Thyroid gland (tissue), 4 donors: ENCODE measurements at regions not wholly inside any gene's neighbourhood (a gene's known extent, or its start where the extent isn't known, plus 50 kb on each side); places are given as distances from the start of the nearest gene placed in this dataset.

Experiments used
- CTCF ChIP-seq, 6 experiments: fragments of 200-600 bp in 3 of 6; fragments of 450-650 bp in 3 of 6; sonication (generic) in 3 of 6; IDR thresholded peaks; one replicate each; pipeline ENCODE4 v1.5.1; 2016 to 2019; ENCODE audit warnings: antibody characterized with exemption in 6 of 6, mild to moderate bottlenecking in 2 of 6, inconsistent platforms in 1 of 6, moderate library complexity in 1 of 6
- POLR2A ChIP-seq, 2 donors: fragments of 450-650 bp; IDR thresholded peaks; one replicate each; pipeline ENCODE4 v1.6.1; 2017; ENCODE audit warnings: antibody characterized with exemption in 2 of 2, mild to moderate bottlenecking in 2 of 2, moderate library complexity in 1 of 2

DNA sequence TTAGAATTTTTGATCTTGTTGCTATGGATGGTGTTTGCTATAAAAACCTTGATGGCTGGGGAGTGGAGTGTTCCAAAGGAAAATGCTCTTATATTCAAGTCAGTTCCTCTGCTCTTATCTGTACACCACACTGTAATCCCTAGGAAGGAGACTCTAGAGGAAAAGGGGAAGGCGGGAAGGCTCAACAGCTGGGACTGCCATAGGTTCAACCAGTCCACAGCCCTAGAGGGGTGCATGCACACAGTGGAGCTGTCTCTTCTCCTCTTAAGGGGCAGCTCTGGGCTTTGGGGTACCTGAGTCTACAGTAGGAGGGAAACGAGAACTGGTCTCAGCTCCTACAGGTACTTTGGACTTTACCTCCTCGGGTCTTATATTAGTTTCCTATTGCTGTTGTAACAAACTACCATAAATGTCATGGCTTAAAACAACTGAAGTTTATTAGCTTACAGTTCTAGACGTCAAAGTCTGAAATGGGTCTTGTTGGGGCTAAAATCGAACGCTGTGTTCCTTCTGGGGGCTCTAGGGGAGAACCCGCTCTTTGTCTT is 77.2 kb upstream of the ZBED5 start:
- TF ChIP-seq CTCF (IDR thresholded peaks at IDR 0.05), result no peak
- no peak for TF ChIP-seq POLR2A (IDR thresholded peaks at IDR 0.05)
